ENCODE measurements at regions not wholly inside any gene's neighbourhood (a gene's known extent, or its start where the extent isn't known, plus 50 kb on each side); places are given as distances from the start of the nearest gene placed in this dataset.

DNA sequence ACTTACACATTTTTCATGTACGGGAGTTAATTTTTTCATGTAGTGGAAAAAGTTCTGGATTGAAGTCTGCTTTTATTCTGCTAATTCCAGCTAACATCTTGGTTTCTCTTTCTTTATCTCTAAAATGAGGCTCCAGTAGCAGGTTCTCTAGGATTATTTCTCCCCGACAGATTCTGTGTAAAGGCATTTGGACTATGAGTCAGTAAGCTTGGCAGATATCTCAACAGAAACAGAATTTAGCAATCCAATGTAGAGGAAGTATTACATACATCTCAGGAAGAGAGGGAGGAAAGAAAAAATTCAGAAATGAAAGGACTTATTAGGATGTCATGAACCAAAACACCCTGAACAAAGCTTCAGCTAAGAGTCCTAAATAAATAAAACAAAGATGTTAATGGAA lies 1682.3 kb upstream of the TENM3 start:
- Histone ChIP-seq H3K36me3 (ENCODE audit: control insufficient read depth, insufficient read depth, low read length) (no peaks in the 10 kb centered on the region), H3K4me1 (no peaks in the 10 kb centered on the region), H3K27me3 (replicated peaks; ENCODE audit: control insufficient read depth, insufficient read depth, low read length) (no peaks in the 10 kb centered on the region), H3K9me3 (no peaks in the 10 kb centered on the region), H3K4me3 (ENCODE audit: low read depth, low read length) (no peak overlapping the region)
- ChIA-PET CTCF (no interaction called here), POLR2A (no interaction called here)
- no peak for DNase-seq
- Mint-ChIP-seq H3K27ac (ENCODE audit: unreplicated experiment) (no peak overlapping the region), H3K36me3 (ENCODE audit: insufficient read depth, unreplicated experiment) (no peaks in the 10 kb centered on the region), H3K4me1 (ENCODE audit: low read depth, unreplicated experiment) (no peaks in the 10 kb centered on the region), H3K27me3 (ENCODE audit: insufficient read depth, unreplicated experiment) (no peaks in the 10 kb centered on the region), H3K9me3 (ENCODE audit: unreplicated experiment) (no peaks in the 10 kb centered on the region), H3K4me3 (ENCODE audit: unreplicated experiment) (no peak overlapping the region)
- no peak for TF ChIP-seq CTCF (IDR thresholded peaks at IDR 0.05; ENCODE audit: insufficient read depth in 1 of 2, low read depth in 1 of 2, low read length in 1 of 2, severe bottlenecking in 1 of 2, unreplicated experiment in 1 of 2)
- BruUV-seq (replicated peaks) = no TSS peak
- intact Hi-C loops (cut with micrococcal nuclease; ENCODE audit: unreplicated experiment) = no loop called here

GRCh38 chr4:180564026-180564425 lies 1679.2 kb upstream of the TENM3 start:
- Histone ChIP-seq H3K4me3 (ENCODE audit: low read depth, low read length) (no peak overlapping the region), H3K36me3 (ENCODE audit: control insufficient read depth, insufficient read depth, low read length) (no peaks in the 10 kb centered on the region), H3K27me3 (replicated peaks; ENCODE audit: control insufficient read depth, insufficient read depth, low read length) (no peaks in the 10 kb centered on the region), H3K9me3 (no peaks in the 10 kb centered on the region), H3K4me1 (no peaks in the 10 kb centered on the region)
- Mint-ChIP-seq H3K27ac (ENCODE audit: unreplicated experiment) (no peak overlapping the region), H3K36me3 (ENCODE audit: insufficient read depth, unreplicated experiment) (no peaks in the 10 kb centered on the region), H3K9me3 (ENCODE audit: unreplicated experiment) (peaks cover 10% of the 10 kb centered on the region), H3K4me1 (ENCODE audit: low read depth, unreplicated experiment) (no peaks in the 10 kb centered on the region), H3K27me3 (ENCODE audit: insufficient read depth, unreplicated experiment) (no peaks in the 10 kb centered on the region), H3K4me3 (ENCODE audit: unreplicated experiment) (no peak overlapping the region)
- no TSS peak for BruUV-seq (replicated peaks)
- intact Hi-C loops (cut with micrococcal nuclease; ENCODE audit: unreplicated experiment) = no loop called here
- ChIA-PET CTCF (no interaction called here), POLR2A (no interaction called here)
- no peak for TF ChIP-seq CTCF (IDR thresholded peaks at IDR 0.05; ENCODE audit: insufficient read depth in 1 of 2, low read depth in 1 of 2, low read length in 1 of 2, severe bottlenecking in 1 of 2, unreplicated experiment in 1 of 2)
- DNase-seq = no peak

- ChIA-PET CTCF (no interaction called here), POLR2A (no interaction called here)
- H3K36me3 Mint-ChIP-seq (ENCODE audit: insufficient read depth, unreplicated experiment) = no peaks in the 10 kb centered on the region
- BruUV-seq (replicated peaks) = no TSS peak
- no peak overlapping the region for H3K27ac Mint-ChIP-seq (ENCODE audit: unreplicated experiment)
- intact Hi-C loops (cut with micrococcal nuclease; ENCODE audit: unreplicated experiment) = no loop called here
- DNase-seq = no peak
- Histone ChIP-seq H3K36me3 (ENCODE audit: control insufficient read depth, insufficient read depth, low read length) (no peaks in the 10 kb centered on the region), H3K9me3 (no peaks in the 10 kb centered on the region), H3K27me3 (replicated peaks; ENCODE audit: control insufficient read depth, insufficient read depth, low read length) (no peaks in the 10 kb centered on the region), H3K4me3 (ENCODE audit: low read depth, low read length) (no peak overlapping the region), H3K4me1 (no peaks in the 10 kb centered on the region)
- H3K4me3 Mint-ChIP-seq (ENCODE audit: unreplicated experiment) = no peak overlapping the region
- no peaks in the 10 kb centered on the region for H3K27me3 Mint-ChIP-seq (ENCODE audit: insufficient read depth, unreplicated experiment)
- no peaks in the 10 kb centered on the region for H3K4me1 Mint-ChIP-seq (ENCODE audit: low read depth, unreplicated experiment)
- no peak for TF ChIP-seq CTCF (IDR thresholded peaks at IDR 0.05; ENCODE audit: insufficient read depth in 1 of 2, low read depth in 1 of 2, low read length in 1 of 2, severe bottlenecking in 1 of 2, unreplicated experiment in 1 of 2)
- peaks cover 10% of the 10 kb centered on the region for H3K9me3 Mint-ChIP-seq (ENCODE audit: unreplicated experiment)
These were observed 1678.8 kb upstream of the TENM3 start for GRCh38 chr4:180564448-180564847.

Data from Caco-2 (cell line).